Gastrocnemius medialis (tissue), 4 donors: ENCODE measurements at regions not wholly inside any gene's neighbourhood (a gene's known extent, or its start where the extent isn't known, plus 50 kb on each side); places are given as distances from the start of the nearest gene placed in this dataset.

Experiments
- ATAC-seq, 2 donors: fragments of 150-250 bp; one replicate each; pipeline ENCODE4 v1.9.1; 2016
- DNase-seq, 2 donors: peaks; one replicate each; pipeline ENCODE4 v3.0.0-alpha.2; 2019
- H3K27ac ChIP-seq, 4 donors: fragments of 200-600 bp; sonication (generic); 1 replicate in 1 of 4; 2 replicates in 3 of 4; pipeline ENCODE4 v1.5.1; 2016 to 2018; ENCODE audit warnings: mild to moderate bottlenecking in 2 of 4, moderate library complexity in 1 of 4
- H3K27me3 ChIP-seq, 3 donors: fragments of 200-600 bp; sonication (generic) in 2 of 3; 1 replicate in 1 of 3; 2 replicates in 2 of 3; pipeline versions ENCODE4 v1.5.1 to v1.6.0; 2016 to 2019; ENCODE audit warnings: mild to moderate bottlenecking in 1 of 3, moderate library complexity in 1 of 3
- H3K36me3 ChIP-seq, 2 donors: fragments of 200-600 bp; sonication (generic) in 1 of 2; one replicate each; pipeline ENCODE4 v1.5.1; 2017 to 2018
- H3K4me1 ChIP-seq, 2 donors: fragments of 200-600 bp; sonication (generic) in 1 of 2; one replicate each; pipeline ENCODE4 v1.5.1; 2016 to 2017; ENCODE audit warnings: mild to moderate bottlenecking in 2 of 2
- H3K4me3 ChIP-seq, 4 donors: fragments of 200-600 bp; sonication (generic) in 3 of 4; 1 replicate in 1 of 4; 2 replicates in 3 of 4; pipeline ENCODE4 v1.5.1; 2016 to 2019; ENCODE audit warnings: mild to moderate bottlenecking in 2 of 4
- H3K9me3 ChIP-seq, 3 donors: fragments of 200-600 bp; sonication (generic) in 2 of 3; 1 replicate in 1 of 3; 2 replicates in 2 of 3; pipeline ENCODE4 v1.5.1; 2016 to 2019
- POLR2A ChIP-seq, 2 donors: fragments of 450-650 bp; IDR thresholded peaks; one replicate each; pipeline ENCODE4 v1.6.1; 2017; ENCODE audit warnings: antibody characterized with exemption in 2 of 2, mild to moderate bottlenecking in 2 of 2, moderate library complexity in 2 of 2
- in situ Hi-C, 4 donors: fragments of 200-750 bp; cut with MboI; loops; one replicate each; pipeline versions ENCODE4 v1.15.0 to v1.8.0; 2017; ENCODE audit warnings: low sequenced_read_pairs in 4 of 4
- intact Hi-C: fragments of 100-400 bp; cut with DNase I; formaldehyde crosslinking; loops from one replicate; pipeline ENCODE4 v1.15.1; 2023; ENCODE audit warnings: low total_unique reads
- TF ChIP-seq, protein P1 (sequence below), 5 experiments: fragments of 450-650 bp in 3 of 5; fragments of 200-600 bp in 2 of 5; sonication (generic) in 2 of 5; IDR thresholded peaks in 4 of 5; conservative IDR thresholded peaks in 1 of 5; 1 replicate in 4 of 5; 2 replicates in 1 of 5; pipeline ENCODE4 v1.5.1; 2016 to 2019; ENCODE audit warnings: antibody characterized with exemption in 5 of 5, mild to moderate bottlenecking in 3 of 5, moderate library complexity in 3 of 5

DNA sequence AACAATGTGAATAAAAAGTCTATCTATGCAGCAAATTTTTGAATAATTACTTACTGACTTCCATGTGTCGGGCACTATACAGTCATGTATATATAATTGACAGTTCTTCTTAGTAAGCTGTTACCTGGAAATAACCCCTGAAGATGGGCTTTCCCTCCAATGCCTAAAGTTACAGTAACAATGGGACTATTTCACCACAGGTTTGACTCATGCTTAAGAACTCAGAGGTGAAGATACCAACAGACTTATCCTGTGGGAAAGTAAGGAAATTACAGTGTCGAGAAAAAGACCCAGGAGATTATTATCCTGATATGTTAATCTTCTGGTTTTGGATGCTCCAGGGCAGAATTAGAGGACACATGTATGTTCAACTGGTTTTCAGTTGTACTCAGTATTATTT, 601.5 kb upstream of the SOX9 start:
- intact Hi-C loops, result no loop called here
- H3K9me3 ChIP-seq, result no peaks in the 10 kb centered on the region
- no peaks in the 10 kb centered on the region for H3K36me3 ChIP-seq
- H3K27ac ChIP-seq, result no peak overlapping the region
- no peaks in the 10 kb centered on the region for H3K27me3 ChIP-seq
- in situ Hi-C loops, result no loop called here
- TF ChIP-seq, protein P1, sequence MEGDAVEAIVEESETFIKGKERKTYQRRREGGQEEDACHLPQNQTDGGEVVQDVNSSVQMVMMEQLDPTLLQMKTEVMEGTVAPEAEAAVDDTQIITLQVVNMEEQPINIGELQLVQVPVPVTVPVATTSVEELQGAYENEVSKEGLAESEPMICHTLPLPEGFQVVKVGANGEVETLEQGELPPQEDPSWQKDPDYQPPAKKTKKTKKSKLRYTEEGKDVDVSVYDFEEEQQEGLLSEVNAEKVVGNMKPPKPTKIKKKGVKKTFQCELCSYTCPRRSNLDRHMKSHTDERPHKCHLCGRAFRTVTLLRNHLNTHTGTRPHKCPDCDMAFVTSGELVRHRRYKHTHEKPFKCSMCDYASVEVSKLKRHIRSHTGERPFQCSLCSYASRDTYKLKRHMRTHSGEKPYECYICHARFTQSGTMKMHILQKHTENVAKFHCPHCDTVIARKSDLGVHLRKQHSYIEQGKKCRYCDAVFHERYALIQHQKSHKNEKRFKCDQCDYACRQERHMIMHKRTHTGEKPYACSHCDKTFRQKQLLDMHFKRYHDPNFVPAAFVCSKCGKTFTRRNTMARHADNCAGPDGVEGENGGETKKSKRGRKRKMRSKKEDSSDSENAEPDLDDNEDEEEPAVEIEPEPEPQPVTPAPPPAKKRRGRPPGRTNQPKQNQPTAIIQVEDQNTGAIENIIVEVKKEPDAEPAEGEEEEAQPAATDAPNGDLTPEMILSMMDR (IDR thresholded peaks at IDR 0.05 in 4 of 5, conservative IDR thresholded peaks at IDR 0.05 in 1 of 5), result no peak
- no peak for TF ChIP-seq POLR2A (IDR thresholded peaks at IDR 0.05)
- no peak for ATAC-seq
- H3K4me3 ChIP-seq, result no peak overlapping the region
- no peak for DNase-seq
- no peaks in the 10 kb centered on the region for H3K4me1 ChIP-seq

DNA sequence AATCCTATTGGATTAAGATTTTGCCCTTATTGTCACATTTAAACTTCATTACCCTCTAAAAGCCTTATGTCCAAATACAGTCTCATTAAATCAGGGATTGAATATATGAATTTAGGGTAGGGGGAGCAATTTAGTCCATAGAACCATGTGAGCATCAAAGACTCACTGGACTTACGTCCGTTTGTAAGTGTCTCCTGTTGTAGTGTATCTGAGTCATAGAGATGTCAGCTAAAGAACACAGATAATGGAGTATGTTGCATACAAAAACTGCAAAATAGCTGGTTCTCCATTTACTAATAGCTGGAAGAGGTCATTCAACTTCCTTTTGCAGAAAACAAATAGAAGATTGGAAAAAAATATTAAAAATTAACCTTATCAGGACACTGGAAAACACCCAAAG, 599.1 kb upstream of the SOX9 start:
- ATAC-seq, result no peak
- no peak overlapping the region for H3K4me3 ChIP-seq
- no peak for TF ChIP-seq POLR2A (IDR thresholded peaks at IDR 0.05)
- TF ChIP-seq, protein P1 (IDR thresholded peaks at IDR 0.05 in 4 of 5, conservative IDR thresholded peaks at IDR 0.05 in 1 of 5), result no peak
- H3K27me3 ChIP-seq, result no peaks in the 10 kb centered on the region
- no peaks in the 10 kb centered on the region for H3K36me3 ChIP-seq
- in situ Hi-C loops (no loop called here), intact Hi-C loops (loop anchor here (10.0 kb wide), 1 partner anchor 57 kb away; no protein-coding TSS in a partner anchor)
- H3K27ac ChIP-seq, result no peak overlapping the region
- no peaks in the 10 kb centered on the region for H3K4me1 ChIP-seq
- no peaks in the 10 kb centered on the region for H3K9me3 ChIP-seq
- no peak for DNase-seq

DNA sequence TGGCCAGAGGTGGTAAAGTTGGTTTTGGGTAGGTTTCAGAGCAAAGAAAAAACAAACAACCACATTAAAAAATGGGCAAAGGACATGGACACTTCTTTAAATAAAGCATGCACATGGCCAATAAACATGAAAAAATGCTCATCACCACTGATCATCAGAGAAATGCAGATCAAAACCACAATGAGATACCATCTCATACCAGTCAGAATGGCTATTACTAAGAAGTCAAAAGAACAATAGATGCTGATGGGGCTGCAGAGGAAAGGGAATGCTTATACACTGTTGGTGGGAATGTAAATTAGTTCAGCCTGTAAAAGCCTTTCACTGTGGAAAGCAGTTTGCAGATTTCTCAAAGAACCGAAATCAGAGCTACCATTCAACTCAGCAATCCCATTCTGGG, 598.4 kb upstream of the SOX9 start:
- Histone ChIP-seq H3K4me1 (no peaks in the 10 kb centered on the region), H3K9me3 (no peaks in the 10 kb centered on the region), H3K27me3 (no peaks in the 10 kb centered on the region), H3K36me3 (no peaks in the 10 kb centered on the region), H3K27ac (no peak overlapping the region), H3K4me3 (no peak overlapping the region)
- no peak for ATAC-seq
- TF ChIP-seq POLR2A (IDR thresholded peaks at IDR 0.05), result no peak
- TF ChIP-seq, protein P1 (IDR thresholded peaks at IDR 0.05 in 4 of 5, conservative IDR thresholded peaks at IDR 0.05 in 1 of 5), result no peak
- in situ Hi-C loops (no loop called here), intact Hi-C loops (loop anchor here (10.0 kb wide), 1 partner anchor 58 kb away; no protein-coding TSS in a partner anchor)
- DNase-seq, result no peak

DNA sequence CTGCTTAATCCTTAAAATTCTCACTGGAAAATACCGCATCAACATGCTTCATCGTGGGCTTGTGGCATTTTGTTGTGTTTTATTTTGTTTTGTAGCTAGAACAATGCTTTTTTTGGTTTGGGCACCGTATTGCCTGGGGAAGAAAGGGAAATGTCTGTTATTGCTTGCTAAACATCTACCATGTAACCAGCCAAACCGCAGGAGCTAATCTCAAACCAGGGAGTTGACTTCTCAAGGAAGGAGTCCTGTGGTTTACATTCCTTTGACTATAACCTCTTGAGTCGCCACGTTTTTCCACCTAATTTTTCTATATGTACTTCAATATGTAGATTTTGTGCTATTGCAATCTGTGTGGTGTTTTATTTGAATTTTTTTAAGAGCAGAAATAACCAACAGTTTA, 593.5 kb upstream of the SOX9 start:
- TF ChIP-seq POLR2A (IDR thresholded peaks at IDR 0.05), result no peak
- TF ChIP-seq, protein P1 (IDR thresholded peaks at IDR 0.05 in 4 of 5, conservative IDR thresholded peaks at IDR 0.05 in 1 of 5), result no peak
- intact Hi-C loops, result loop anchor here (10.0 kb wide), 1 partner anchor 63 kb away; no protein-coding TSS in a partner anchor
- Histone ChIP-seq H3K36me3 (no peaks in the 10 kb centered on the region), H3K27me3 (peaks cover 0 to 4% (median 0%) of the 10 kb centered on the region in 3 donors), H3K4me3 (no peak overlapping the region), H3K27ac (no peak overlapping the region), H3K9me3 (no peaks in the 10 kb centered on the region), H3K4me1 (no peaks in the 10 kb centered on the region)
- in situ Hi-C loops, result no loop called here
- no peak for DNase-seq
- ATAC-seq, result no peak

DNA sequence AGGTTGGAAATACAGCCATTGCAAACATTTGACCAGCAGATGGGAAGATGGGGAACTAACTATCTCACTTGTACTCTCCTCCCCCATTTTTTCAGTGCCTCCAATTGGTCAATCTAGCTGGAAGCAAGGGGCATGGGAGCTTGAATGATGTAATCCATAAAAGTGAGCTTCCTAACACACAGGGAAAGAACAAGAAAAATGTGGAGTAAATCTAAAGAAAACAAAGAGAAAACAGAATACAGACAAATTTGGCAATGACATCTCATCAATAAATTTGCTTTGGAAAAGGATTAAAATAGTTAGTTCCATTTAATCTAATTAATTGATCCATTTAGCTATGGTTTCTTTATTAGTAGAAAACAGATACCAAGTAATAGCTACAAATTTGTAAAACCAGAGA, 592.6 kb upstream of the SOX9 start:
- Histone ChIP-seq H3K4me3 (no peak overlapping the region), H3K27me3 (peaks cover 0 to 4% (median 0%) of the 10 kb centered on the region in 3 donors), H3K4me1 (no peaks in the 10 kb centered on the region), H3K36me3 (no peaks in the 10 kb centered on the region), H3K9me3 (no peaks in the 10 kb centered on the region), H3K27ac (no peak overlapping the region)
- TF ChIP-seq, protein P1 (IDR thresholded peaks at IDR 0.05 in 4 of 5, conservative IDR thresholded peaks at IDR 0.05 in 1 of 5), result no peak
- TF ChIP-seq POLR2A (IDR thresholded peaks at IDR 0.05), result no peak
- ATAC-seq (no peak), DNase-seq (no peak)
- intact Hi-C loops, result loop anchor here (10.0 kb wide), 1 partner anchor 63 kb away; no protein-coding TSS in a partner anchor
- in situ Hi-C loops, result no loop called here
